Endothelial cell of umbilical vein (primary cell): ENCODE measurements at regions not wholly inside any gene's neighbourhood (a gene's known extent, or its start where the extent isn't known, plus 50 kb on each side); places are given as distances from the start of the nearest gene placed in this dataset.

Source experiments
- CTCF ChIP-seq, 2 donors: IDR thresholded peaks; 1 replicate in 1 of 2; 2 replicates in 1 of 2; pipeline ENCODE4 v1.5.1; 2011; ENCODE audit warnings: low read length in 2 of 2, mild to moderate bottlenecking in 2 of 2, moderate library complexity in 2 of 2, control low read depth in 1 of 2, inconsistent platforms in 1 of 2, low read depth in 1 of 2; ENCODE audit not compliant: insufficient read depth in 1 of 2; ENCODE audit errors: extremely low read depth in 1 of 2
- JUN ChIP-seq: IDR thresholded peaks from 2 replicates; pipeline ENCODE4 v1.6.1; 2011; ENCODE audit warnings: borderline replicate concordance, low read depth; ENCODE audit not compliant: insufficient read length, insufficient read depth
- POLR2A ChIP-seq: IDR thresholded peaks from 2 replicates; pipeline ENCODE4 v1.6.1; 2012; ENCODE audit warnings: low read depth, mild to moderate bottlenecking, control low read depth, low read length

GRCh38 chr14:61927060-61927459 lies 164.8 kb downstream of the SNAPC1 start:
- TF ChIP-seq POLR2A (no peak), CTCF (IDR thresholded peaks at IDR 0.05; ENCODE audit: extremely low read depth in 1 of 2, insufficient read depth in 1 of 2, low read depth in 1 of 2, low read length in 2 of 2) (no peak), JUN (no peak)
